CD4-positive, alpha-beta T cell treated with Interleukin-6 for 4 hours (primary cell): ENCODE measurements at regions not wholly inside any gene's neighbourhood (a gene's known extent, or its start where the extent isn't known, plus 50 kb on each side); places are given as distances from the start of the nearest gene placed in this dataset.
"Not testable (repeated sequence)": the region's sequence is repeated elsewhere in the genome, so short reads cannot be mapped to it uniquely, and the experiment has no call there.

Experiments used
- DNase-seq: peaks from one replicate; pipeline ENCODE4 v3.0.0-alpha.2; 2020; ENCODE audit warnings: mixed read lengths

DNA sequence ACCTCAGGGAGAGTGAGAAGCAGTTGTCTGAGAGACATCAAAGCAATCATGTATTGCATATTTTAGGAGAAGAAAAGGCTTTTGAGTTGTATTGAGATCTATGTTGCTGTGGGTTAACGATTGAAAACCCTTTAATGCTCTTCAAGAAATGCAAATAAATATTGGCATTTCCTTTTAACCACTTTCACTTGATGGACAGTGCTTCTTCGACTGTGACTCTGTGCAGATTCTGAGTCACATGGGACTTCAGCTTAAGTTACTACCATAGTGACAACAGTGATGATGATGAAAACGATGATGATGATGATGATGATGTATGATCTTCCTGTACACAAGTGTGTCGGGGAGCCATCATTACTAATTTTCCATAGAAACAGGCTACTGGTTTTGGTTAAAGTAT lies 181.8 kb downstream of the AKAIN1 start:
- DNase-seq, result no peak

DNA sequence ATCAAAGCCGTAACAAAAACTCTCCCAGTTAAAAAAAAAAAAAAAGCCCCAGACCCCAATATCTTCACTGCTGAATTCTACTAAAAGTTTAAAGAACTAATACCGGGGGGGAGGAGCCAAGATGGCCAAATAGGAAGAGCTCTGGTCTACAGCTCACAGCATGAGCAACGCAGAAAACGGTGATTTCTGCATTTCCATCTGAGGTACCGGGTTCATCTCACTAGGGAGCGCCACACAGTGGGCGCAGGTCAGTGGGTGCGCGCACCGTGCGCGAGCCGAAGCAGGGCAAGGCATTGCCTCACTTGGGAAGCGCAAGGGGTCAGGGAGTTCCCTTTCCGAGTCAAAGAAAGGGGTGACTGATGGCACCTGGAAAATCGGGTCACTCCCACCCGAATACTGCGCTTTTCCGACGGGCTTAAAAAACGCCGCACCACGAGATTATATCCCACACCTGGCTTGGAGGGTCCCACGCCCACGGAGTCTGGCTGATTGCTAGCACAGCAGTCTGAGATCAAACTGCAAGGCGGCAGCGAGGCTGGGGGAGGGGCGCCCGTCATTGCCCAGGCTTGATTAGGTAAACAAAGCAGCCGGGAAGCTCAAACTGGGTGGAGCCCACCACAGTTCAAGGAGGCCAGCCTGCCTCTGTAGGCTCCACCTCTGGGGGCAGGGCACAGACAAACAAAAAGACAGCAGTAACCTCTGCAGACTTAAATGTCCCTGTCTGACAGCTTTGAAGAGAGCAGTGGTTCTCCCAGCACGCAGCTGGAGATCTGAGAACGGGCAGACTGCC lies 192.8 kb downstream of the AKAIN1 start:
- DNase-seq, result not testable (repeated sequence)

DNA sequence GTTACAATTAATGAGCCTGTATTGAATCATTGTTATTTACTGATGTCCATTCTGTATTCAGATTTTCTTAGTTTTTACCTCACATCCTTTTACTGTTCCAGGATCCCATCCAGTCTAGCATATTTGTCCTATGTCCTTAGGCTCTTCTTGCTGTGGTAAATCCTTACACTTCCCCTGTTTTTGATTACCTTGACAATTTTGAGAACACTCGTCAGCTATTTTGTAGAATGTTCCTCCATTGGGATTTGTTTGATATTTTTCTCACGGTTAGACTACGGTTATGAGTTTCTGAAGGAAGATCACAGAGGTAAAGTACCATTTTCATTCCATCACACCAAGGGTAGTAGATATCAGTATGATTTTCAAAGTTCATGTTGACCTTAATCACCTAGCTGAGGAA lies 202.3 kb downstream of the AKAIN1 start:
- no peak for DNase-seq

DNA sequence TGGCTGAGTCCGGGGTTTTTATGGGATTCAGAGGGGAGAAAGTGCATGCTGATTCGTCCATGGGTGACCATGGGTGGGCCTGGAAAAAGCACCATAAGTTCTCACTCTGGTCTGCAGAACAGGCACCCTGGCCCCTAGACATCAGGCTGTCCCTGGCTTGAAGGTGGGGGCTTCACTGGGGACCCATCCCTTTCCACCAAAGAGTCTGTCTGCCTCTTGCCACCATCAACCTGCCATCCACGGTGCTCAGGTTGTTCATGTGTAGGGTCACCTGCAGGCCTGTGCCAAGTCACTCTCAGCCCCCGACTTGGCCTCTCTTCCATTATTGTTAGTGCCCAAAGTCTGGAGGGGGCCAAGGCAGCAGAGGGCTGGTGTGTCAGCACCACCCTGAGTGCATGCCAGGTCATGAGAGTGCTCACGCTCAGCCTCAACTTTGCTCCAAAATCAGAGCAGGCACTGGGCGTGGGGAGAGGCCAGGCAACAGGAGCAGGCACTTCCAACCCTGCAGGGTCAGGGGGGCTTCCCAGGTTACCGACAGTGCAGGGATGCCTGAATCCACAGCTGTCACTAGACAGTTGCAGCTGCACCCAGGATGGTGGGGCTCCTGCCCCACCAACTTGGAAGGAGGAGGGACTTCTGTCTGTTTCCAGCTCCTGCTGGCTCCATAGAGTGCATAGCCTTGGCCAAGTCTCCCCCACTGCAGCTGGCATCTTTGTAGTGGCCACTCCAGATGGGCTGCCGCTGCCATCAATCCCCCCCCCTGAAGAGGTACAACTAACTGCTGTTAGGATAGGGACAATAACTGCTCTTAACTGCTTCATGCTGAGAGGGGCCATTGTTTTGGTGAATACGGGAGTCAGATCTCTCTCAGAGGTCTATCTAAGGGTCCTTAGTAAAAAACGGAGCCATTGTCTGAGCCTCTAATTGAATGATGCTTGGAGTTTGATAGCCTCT lies 209.3 kb downstream of the AKAIN1 start:
- no peak for DNase-seq

DNA sequence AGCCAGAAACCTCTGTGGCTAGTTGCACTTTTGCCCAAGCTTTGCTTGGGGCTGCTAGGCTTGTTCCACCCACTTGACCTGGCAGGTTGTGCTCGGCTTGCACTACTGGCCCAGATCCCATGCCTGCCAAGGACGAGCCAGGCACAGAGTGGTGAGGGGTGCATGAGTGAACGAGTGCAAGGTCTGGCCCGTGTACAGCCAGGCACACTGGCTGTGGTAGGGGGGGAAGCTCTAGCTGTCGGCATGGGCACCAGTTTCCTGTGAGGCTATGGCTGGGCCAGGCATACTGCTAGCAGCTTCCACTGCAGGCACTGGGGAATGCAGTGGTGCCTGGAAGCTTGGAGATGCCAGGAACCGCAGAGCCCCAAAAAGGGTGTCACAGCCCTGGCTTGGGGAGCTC lies 210.4 kb downstream of the AKAIN1 start:
- no peak for DNase-seq

DNA sequence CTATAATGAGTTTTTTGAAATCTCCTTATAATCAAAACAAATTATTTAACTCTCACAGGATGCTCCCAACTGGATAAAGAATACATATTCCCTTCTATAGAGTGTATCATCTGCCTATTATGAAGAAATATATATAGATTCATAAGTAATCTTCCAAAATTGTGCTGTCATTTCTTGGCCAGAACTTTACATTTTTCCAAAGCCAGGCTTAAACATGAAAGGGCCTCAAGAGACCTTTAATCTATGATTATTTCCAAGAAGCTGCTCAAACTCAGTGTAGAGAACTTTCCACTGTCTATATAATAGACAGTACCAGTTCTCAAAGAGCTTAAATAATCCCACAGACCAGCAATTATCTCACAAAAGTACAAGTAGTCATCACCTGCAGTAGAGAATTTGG lies 211.0 kb downstream of the AKAIN1 start:
- DNase-seq, result no peak

DNA sequence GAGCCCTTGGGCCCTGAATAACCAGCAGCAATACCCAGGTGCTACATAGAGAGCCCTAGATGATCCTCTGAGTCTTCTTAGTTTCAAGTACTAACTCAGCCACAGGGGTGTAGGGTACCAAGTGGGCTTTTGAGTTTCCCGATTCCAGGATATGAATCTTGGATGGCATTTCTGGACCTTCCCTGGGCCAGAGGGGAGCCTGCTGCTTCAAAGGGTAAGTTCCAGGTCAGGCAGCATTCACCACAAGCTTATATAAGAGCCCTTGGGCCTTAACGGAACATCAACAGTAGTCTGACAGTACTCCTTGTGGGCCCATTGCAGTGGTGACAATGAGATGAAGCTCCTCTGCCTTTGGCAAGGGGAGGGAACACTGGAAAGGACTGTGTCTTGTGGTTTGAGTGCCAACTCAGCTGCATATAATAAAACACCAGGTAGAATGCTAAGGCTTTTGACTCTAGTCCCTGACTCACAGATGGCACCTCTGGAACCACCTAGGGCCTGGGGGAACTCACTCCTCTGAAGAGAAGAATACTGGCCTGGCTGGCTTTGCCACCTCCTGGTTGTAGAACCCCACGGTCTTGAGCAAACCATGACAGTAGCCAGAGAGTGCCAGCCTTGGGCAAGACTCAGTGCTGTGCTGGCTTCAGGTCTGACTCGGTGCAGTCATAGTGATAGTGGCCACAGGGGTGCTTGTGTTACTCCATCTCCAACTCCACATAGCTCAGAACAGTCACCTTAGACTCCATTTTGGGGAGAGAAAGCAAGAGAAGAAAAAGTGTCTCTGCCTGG lies 235.7 kb downstream of the AKAIN1 start:
- DNase-seq, result no peak

DNA sequence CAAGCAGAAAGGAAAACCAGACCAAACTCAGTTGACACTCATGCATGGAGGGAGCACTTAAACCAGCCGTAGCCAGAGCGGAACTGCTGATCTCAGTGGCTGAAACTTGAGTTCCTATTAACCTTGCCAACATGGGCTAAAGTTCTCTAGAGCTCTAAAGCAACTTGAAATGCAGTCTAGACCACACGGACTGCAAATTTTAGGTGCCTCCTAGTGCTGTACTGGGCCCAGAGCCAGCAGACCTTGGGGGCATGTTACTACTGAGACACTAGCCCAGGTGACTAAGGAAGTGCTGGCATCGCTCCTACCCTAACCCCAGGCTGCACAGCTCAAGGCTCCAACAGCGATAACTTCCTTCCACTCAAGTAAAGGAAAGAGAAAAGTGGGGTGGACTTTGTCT lies 236.5 kb downstream of the AKAIN1 start:
- DNase-seq, result no peak

DNA sequence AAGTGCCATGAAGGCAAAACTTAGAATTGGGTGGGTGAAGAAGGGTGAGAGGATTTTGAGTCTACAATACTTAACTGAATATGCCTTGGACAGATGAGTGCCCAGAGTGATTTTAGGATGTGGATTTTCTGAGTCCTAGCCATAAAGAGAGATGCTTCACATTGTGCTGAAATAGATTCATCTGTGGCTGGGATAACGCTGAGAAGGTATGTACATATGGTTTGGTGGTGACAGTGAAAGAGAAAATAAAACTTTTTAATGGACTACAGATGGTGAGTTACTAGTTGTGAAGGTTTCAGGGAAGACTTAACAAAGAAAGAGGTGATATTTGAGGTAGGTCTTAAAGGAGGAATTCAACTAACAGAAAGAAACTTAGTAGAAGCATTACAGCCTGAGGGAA lies 265.8 kb downstream of the AKAIN1 start:
- no peak for DNase-seq

DNA sequence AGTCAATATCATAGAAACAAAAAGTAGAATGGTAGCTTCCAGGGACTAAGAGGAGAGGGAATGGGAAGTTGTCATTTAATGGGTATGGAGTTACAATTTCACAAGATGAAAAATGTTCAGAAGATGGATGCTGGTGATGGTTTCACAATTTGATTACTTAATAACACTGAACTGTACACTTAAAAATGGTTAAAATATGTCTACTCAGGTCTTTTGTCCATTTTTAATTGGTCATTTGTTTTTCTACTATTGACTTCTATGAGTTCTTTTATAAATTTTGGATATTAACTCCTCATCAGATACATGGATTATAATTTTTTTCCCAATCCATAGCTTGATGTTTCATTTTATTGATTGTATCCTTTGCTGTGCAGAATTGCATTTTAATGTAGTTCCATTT lies 275.5 kb downstream of the AKAIN1 start:
- no peak for DNase-seq

DNA sequence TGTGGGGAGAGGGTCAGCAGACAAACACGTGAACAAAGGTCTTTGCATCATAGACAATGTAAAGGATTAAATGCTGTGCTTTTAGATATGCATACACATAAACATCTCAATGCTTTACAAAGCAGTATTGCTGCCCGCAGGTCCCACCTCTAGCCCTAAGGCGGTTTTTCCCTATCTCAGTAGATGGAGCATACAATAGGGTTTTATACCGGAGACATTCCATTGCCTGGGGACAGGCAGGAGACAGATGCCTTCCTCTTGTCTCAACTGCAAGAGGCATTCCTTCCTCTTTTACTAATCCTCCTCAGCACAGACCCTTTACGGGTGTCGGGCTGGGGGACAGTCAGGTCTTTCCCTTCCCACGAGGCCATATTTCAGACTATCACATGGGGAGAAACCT lies 279.5 kb downstream of the AKAIN1 start:
- not testable (repeated sequence) for DNase-seq

DNA sequence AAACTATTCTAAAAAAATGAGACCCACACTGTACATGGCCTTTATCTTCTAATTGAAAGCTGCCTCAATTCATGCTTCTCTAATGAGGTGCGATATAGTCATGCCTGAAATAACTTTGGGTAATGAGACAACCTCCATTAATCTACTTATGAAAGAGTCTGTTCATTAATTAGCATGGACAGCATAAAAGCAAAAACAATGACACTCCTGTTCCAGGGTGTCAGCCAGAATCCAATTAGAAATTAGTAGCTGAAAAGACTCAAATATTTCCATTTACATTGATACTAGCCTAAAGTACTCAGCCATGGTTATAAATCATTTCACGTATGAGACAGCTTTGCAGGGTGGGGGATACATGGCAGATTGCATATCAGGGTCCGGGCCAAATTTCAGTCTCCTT lies 288.7 kb downstream of the AKAIN1 start:
- no peak for DNase-seq

DNA sequence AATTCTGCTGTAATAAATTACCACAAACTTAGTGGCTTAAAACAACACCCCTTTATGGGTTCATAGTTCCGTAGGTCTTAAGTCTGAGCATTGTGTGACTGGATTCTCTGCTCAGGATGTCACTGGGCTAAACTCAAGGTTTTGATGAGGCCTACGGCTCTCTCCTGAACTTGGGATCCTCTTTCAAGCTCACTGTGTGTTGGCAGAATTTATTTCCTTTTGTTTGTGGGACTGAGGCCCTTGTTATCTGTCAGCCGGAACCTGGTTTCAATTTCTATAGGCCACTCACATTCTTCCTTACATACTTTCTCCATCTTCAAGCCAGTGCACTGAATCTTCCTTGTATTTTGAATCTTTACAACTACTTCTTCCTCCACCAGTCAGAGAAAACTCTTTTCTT lies 290.2 kb downstream of the AKAIN1 start:
- DNase-seq, result no peak

DNA sequence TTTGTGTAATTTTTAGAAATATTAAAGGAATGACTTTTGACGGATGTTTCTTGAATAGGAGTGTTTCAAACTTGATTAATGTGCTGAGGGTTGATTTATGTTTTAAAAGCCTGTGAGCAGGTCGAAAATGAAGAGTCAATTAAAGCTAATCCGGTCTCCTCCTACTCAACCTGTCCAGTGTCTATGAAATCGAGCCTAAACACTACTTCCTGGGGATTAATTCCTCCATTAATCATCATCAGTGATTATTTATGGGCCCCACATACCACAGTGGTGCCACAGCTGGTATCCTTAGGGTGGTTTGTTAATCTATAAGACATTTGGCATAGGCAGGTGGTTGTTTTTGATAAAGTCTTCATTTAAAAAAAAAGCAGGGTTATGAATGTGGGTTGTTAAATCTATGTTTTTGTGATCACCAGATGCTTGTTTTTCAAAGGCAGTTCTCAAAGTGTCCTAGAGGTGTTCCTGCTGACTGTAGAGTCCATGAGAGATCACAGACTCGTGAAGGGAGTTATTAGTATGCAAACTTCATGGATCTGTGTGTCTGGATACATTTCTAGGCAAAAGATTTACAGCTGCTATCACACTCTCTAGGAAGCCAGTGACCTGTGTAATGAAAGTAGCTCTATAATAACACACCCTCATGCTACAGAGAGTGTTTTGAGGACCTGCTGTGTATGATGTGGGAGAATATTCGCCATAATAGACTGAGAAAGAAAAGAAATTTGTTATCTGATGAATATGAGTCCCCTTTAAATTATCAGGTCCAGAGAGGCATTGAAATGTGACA lies 308.6 kb downstream of the AKAIN1 start:
- DNase-seq, result no peak

DNA sequence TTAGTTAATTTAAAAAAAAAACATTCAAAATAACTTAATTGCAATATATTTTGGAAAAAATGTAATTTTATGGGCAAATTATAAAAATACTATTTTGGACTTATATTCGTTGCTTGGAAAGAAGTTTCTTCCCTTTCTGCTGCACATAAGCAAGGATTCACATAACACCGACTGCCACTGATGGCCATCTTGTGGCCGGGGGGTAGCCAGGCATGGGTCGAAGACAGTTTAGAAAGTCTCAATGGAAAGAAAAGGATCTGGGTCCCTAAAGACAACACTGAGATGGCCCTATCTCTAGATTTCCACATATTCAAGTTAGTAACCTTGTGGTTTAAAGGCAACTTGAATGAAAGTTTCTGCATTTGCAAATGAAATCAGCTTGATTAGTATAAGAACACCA lies 318.6 kb downstream of the AKAIN1 start:
- DNase-seq, result no peak

DNA sequence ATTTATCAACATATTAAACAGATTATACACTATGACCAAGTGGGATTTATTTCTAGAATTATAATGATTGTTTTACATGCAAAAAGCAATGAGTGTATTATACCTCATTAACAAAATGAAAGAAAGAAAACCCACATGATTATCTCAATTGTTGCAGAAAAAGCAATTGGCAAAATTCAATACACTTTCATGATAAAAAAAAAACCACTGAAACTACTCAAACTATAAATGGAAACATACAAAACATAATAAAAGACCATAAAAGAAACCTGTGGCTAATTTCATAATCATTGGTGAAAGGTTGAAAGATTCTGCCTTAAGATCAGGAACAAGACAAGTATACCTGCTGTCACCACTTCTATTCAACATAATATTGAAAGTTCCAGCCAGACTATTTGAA lies 325.9 kb downstream of the AKAIN1 start:
- DNase-seq, result no peak

DNA sequence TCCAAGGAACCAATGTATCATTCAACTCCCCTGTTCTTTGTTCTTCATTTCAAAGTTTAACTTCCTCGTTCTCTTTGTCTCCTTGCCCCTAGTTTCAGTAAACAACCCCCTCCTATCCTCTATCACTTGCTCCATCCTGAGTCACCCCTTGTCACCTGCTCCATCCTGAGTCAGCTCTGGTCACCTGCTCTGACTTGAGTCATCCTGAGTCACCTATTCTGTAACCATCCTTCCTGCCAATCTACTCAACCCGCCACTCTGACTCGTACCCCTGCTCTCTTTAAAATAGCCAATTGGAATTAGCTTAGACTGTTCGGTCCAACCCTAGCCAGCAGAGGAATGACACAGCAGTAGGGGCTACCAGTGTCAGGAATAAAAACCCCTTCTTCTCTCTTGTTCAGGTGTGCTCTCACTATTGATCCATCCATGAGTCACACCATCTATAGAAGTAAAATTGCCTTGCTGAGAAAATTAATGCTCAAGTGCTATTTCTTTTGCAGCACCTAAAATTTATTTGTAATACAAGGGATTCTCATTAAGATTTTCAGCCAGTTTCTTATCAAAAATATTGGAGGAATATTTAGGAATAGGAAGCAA lies 326.8 kb downstream of the AKAIN1 start:
- DNase-seq, result no peak

DNA sequence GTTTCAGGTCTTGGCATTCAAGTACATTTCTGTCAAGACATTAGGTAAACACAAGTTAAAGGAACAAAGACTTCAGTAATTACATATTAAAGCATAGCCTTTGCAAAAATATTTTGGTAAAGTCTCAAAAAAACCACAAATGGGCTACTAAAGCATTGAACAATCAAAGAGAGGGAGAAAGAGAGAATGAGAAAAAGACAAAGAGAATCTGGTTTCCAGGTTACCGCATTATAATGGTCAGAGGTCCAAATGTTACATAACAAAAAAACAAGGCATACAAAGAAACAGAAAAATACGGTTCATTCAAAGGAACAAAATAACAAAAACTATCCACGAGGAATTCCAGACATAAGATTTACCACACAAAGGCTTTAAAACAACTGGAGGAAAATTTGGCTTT lies 327.9 kb downstream of the AKAIN1 start:
- DNase-seq, result no peak

DNA sequence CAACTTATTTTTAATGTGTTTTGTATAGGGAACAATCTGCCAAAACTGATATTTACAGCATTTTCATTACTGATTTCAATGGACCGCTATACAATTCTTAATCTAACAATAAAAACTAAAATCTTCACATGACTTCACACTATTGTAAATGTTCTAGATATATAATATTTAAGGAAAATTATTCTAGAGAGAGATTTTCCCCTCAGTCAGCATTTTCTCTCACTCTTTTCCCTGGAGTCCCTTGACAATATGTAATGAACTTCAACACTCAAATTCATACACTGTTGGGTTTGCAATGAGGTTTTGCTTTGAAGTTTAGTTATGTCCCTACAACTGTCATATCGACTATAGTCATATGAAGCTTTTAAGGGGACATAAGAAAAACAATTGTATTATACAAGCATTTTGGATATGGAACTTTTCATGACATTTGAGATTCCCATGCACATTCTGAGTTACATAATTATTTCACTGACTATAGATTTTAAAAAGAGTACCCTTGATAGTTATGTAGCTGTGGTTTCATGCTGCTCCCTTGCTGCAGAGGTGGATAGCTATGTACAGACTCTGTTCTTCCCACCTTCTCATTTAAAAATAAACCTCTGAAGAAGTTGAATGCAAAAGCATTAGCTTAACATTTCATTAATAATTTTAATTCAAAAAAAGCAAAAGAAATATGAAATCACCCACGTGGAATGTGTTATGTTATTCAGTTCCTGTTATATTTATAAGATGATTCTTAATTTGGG lies 338.5 kb downstream of the AKAIN1 start:
- DNase-seq, result no peak

DNA sequence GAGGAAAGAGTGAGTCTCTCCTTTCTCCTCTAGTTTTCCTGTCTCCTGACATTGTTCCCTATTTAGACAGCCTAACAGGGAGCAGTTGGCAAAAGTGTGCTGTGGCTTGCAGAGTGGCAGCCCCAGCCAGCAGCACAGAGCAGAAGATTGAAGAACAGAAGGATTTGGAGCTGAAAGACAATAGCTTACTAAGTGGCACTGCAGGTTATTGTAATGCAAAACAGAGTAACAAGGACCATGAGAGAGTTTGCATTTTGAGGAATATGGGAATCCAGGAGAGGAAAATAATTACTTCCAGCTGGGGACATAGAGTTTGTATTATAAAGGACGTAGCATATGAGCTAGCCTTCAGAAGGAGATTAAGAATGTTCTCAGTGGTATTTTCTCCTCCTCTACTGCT lies 342.4 kb downstream of the AKAIN1 start:
- DNase-seq, result no peak

DNA sequence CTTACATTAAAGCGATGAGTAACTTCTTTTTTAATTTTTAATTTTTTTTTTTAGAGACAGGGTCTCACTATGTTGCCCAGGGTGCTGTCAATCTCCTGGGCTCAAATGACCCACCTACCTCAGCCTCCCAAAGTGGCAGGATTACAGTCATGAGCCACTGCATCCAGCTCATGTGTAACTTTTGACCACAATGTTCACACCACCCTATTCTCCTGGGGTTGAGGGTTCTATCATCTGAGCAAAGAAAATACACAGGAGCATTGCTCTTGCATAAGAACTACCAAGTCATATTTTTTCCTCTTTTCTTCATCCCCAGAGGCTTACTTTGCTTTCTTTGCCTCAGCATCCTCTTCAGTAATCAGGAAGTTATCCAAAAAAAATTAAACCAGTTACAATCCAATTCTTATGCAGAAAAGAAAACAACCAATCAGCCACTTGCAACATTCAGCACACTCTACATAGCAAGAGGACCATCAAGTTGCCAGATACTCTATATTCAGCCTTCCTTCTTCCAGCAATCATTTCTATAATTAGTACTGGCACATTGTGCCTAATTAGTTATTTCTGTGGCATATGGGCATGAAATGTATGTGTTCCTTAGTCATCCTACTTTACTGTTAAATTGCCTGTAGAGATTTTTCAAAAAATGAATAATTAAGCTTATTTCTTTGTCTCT lies 345.6 kb downstream of the AKAIN1 start:
- no peak for DNase-seq
